HTR-8/SVneo (cell line): ENCODE measurements at regions not wholly inside any gene's neighbourhood (a gene's known extent, or its start where the extent isn't known, plus 50 kb on each side); places are given as distances from the start of the nearest gene placed in this dataset.
A peak's percentile ranks its signal among the peaks of the same experiment; 100 is the strongest.

ENCODE experiments used
- DNase-seq: peaks from one replicate; pipeline ENCODE4 v3.0.0; 2011; ENCODE audit warnings: low spot score, mixed read lengths; ENCODE audit not compliant: insufficient read length
- FAIRE-seq: peaks from 2 replicates; lab custom pipeline; 2011; peaks lifted over from hg19 to GRCh38; lab: Jason Lieb, UNC

- DNase-seq (no peak), FAIRE-seq (peak; percentile 85)
These were observed 106.0 kb upstream of the CDH4 start for GRCh38 chr20:61146023-61146422.

DNA sequence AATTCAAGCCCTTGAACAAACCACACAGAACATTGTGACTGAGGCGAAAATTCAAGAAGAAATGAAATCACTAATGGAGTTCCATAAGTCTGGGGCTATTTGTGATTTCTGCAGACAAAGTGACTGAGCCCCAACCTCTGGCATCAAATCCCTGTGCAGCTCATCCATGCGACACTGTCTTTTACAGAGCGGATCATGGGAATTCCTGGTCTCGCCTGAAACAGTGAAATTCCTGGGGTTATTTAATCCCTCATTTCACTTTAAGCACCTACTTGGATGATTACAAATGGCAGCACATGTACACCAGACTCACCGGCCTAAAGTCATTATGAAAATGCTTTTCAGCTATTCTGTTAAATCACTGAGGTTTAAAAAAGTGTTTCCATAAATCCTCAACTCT, 102.4 kb upstream of the CDH4 start:
- no peak for DNase-seq
- FAIRE-seq = no peak

DNA sequence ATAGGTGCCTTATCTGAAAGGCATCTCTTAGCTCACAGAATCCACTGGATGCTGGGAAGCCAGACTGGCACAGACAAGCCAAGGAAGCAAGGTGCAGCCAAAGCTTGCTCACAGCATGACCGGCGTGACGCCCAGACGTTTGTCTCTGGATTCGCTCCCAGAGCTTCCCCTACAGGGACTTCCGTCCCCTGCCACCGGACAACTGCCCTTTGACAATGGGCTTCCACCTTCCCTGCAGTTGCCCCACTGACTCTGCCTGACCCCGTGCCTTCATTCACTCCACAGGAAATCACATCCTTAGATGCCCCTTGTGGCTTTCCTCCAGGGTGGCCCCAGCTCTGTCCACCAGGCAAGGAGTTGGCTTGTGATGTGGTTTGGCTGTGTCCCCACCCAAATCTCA, 94.8 kb upstream of the CDH4 start:
- FAIRE-seq = no peak
- DNase-seq = no peak

- DNase-seq (no peak), FAIRE-seq (no peak)
These were observed 91.9 kb upstream of the CDH4 start for GRCh38 chr20:61159957-61160686.

DNA sequence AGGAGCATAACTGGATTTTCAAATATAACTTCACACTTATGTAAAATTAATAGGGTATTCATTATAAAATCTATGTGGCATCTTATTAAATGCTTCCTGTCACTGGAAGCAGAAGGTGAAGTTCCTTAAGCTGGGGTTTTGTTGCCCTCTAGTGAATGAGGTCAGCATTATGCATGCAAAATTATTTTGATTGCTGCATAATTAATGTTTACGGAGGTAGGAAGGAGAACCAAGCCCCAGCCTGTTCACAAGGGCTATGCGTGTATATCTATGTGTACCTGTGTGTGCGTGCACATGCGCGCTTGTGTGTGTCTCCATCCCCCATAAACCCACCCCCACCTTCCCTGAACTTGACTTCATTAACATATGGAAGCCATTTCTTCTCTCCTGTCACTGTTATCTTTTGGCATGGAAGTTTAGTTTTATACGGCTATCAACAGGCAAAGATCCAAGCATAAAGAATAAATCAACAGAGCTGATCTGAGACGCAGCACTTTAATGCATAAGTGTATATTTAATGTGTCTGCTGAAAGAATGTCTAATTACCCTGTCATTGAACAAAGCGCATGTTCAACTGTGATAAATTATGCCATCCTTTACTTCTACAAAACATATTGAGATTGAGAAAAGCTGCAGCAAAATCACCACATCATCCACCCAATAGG, 90.2 kb upstream of the CDH4 start:
- no peak for DNase-seq
- FAIRE-seq = peak; percentile 92

GRCh38 chr20:61162451-61162850, 89.6 kb upstream of the CDH4 start:
- no peak for DNase-seq
- FAIRE-seq = no peak

DNA sequence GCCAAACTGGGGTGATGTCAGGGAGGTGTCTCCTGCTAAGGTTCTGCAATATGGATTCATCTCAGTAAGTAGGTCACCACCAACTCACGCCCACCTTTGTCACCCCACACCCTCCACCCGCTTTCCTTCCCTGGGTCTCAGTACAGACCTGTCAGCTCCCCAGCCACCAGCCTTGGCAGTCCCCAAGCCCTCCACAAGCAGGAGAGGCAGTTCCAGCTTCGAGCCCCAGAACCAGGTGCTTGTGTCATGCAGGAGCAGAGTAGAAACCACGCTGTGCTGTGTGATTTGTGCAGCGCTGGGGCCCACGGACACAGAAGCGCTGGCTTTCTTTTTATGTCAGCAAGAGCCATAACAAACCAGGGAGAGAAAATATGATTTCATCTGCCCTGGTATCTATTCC, 89.0 kb upstream of the CDH4 start:
- no peak for FAIRE-seq
- no peak for DNase-seq

GRCh38 chr20:61166324-61166723, 85.7 kb upstream of the CDH4 start:
- FAIRE-seq = no peak
- peak; percentile 77 for DNase-seq

DNA sequence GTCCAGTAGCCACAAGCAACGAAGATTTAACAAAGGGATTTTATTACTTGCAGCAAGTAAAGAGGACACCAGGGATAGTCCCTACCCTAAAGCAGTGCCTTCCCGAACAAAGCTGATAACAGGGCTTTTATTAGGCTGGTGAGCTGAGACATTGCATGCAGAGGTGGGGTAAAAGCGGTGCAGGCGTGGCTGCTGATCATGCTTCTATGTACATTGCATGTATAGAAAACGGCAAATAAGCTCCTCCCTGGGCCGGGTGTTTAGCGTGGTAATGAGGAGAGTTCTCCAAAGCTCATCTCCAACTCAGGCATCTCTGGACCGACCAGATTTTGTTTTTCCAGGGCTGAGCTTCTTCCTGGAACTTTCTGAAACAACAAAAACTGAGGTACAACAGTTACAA, 83.5 kb upstream of the CDH4 start:
- no peak for DNase-seq
- no peak for FAIRE-seq

DNA sequence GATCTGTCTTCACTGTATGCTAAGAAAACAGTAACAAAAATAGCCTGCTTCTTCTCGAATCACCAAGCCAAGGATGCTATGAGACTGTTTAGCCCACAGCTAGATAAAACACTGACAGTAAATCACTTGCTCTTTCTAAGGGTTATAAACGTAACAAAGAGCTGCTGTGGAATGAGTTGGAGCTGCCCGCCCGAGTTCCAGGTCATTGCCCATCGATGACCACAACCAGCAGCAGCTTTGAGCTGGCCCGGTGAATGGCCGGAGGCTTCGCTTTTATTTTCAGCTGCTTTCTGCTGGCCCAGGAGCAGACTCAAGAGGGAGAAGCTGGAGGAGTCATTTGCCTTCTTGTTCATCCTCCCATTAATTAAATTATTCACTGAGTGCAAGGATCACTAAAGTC, 82.2 kb upstream of the CDH4 start:
- DNase-seq (no peak), FAIRE-seq (no peak)

GRCh38 chr20:61170496-61171320, 81.4 kb upstream of the CDH4 start:
- peak; percentile 49 for FAIRE-seq

DNA sequence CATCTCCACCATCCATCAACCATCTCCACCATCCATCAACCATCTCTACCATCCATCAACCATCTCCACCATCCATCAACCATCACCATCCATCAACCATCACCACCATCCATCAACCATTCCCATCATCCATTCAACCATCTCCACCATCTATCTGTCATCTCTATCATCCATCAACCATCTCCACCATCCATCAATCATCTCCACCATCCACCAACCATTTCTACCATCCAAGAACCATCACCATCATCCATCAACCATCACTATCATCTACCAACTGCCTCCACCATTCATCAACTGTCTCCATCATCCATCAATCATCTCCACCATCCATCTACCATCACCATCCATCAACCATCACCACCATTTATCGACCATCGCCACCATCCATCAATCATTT, 78.8 kb upstream of the CDH4 start:
- no peak for DNase-seq

More at GRCh38 chr20:61170496-61171320, 81.4 kb upstream of the CDH4 start:
- no peak for DNase-seq

GRCh38 chr20:61173961-61174725, 77.9 kb upstream of the CDH4 start:
- no peak for FAIRE-seq
- no peak for DNase-seq

More for the DNA sequence above, 78.8 kb upstream of the CDH4 start:
- peak; percentile 99 for FAIRE-seq

- DNase-seq = no peak
- no peak for FAIRE-seq
These were observed 75.2 kb upstream of the CDH4 start for GRCh38 chr20:61176874-61177273.

DNA sequence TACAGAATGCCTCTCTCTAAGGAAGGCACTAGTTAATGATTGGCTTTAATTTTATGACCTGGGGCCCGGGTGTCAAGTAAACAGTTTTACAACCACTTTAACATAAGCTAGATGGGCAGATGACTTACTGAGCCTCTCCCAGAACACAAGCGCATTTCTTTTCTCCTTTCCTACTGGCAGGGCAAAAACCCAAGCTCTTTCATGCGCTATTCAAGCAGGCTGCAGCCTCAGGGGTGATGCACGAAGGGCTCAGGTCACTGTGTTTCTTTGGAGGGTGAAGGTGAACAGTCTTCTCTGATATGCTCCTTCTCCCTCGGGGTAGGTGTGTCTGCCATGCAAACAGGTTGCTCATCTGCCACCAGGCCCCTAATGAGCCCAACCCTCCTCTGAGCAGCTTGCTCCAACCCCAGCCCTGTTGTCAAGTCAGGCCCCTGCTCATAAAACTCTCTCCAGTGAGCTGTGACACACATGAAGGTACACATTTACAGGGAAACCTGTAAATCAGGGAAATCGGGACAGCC, 73.5 kb upstream of the CDH4 start:
- DNase-seq (no peak), FAIRE-seq (peak; percentile 81)

DNA sequence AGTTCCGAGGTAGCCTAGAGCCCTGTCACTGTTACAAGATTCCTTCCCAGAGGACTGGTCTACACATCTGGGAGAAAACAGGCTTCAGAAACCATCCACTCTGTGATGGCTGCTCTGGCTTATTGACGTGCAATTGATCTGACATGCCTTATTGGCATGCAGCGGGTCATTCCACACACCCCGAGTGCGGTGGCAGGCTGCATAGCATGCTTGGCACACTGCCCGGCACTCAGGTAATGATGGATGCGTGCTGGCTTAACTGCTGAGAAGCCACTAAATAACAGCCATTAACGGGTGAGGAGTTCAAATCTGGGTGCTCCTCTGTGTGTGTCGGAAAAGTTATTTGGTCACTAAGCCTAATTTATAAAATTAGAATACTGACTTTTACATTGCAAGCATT, 67.9 kb upstream of the CDH4 start:
- no peak for DNase-seq
- FAIRE-seq = peak; percentile 89

- no peak for DNase-seq
- peak; percentile 98 for FAIRE-seq
These were observed 66.9 kb upstream of the CDH4 start for GRCh38 chr20:61185181-61185580.

GRCh38 chr20:61185841-61186601, 66.0 kb upstream of the CDH4 start:
- FAIRE-seq (peak; percentile 99), DNase-seq (peak; percentile 96)

DNA sequence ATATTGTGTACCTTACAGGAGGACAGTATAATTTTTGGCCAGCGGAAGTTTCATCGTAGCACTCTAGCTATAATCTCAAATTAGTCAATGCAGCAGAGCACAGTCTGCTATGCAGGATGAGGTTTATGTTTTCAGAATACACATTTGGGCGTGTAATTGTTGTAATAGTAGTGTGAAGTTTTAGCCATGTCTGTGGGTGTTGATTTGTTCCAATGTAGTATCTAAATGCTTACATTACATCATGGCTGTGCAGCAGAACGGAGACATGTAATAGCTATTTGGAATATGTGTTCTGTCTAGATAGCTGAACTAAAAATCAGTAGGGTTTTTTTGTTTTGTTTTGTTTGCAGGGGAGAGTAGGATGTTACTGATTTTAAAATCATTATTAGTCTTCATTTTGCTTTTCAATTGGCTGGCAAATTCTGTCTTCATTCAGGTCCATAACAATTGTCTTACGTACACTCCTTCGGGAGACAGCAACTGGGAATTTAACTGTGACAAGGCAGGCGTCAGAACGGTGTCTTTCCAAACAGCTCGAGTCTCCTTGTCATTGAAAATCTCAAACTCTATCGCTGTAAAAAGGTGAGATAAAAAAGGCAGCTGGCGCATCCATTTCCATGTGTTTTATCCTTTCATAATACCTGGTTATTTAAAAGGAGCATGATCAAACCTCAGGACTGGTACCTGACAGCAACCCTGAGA, 65.1 kb upstream of the CDH4 start:
- DNase-seq (no peak), FAIRE-seq (peak; percentile 72)
